ENCODE measurements at regions not wholly inside any gene's neighbourhood (a gene's known extent, or its start where the extent isn't known, plus 50 kb on each side); places are given as distances from the start of the nearest gene placed in this dataset.

GRCh38 chr4:79025170-79025569 lies 85.9 kb upstream of the PAQR3 start:
- no peak for DNase-seq

- DNase-seq: no peak
Measured at GRCh38 chr4:79023799-79024770, 84.8 kb upstream of the PAQR3 start.

GRCh38 chr4:79022529-79022928 lies 83.3 kb upstream of the PAQR3 start:
- no peak for DNase-seq

- no peak for DNase-seq
Measured at GRCh38 chr4:79017481-79017880, 78.2 kb upstream of the PAQR3 start.

- no peak for DNase-seq
Measured at GRCh38 chr4:79016878-79017277, 77.6 kb upstream of the PAQR3 start.

- no peak for DNase-seq
Measured at GRCh38 chr4:79015411-79015810, 76.2 kb upstream of the PAQR3 start.

GRCh38 chr4:79014230-79014629 lies 75.0 kb upstream of the PAQR3 start:
- no peak for DNase-seq

- peak in 1 of 3 donors; percentile 11 for DNase-seq
Measured at GRCh38 chr4:79013756-79014155, 74.5 kb upstream of the PAQR3 start.

- no peak for DNase-seq
Measured at GRCh38 chr4:78990938-78991810, 51.9 kb upstream of the PAQR3 start.

- DNase-seq: no peak
Measured at GRCh38 chr4:78989697-78990270, 50.5 kb upstream of the PAQR3 start.
